Tibial nerve (tissue), 4 donors: ENCODE measurements at regions not wholly inside any gene's neighbourhood (a gene's known extent, or its start where the extent isn't known, plus 50 kb on each side); places are given as distances from the start of the nearest gene placed in this dataset.

Experiments
- CTCF ChIP-seq, 5 experiments: fragments of 200-600 bp in 3 of 5; fragments of 450-650 bp in 2 of 5; sonication (generic) in 3 of 5; IDR thresholded peaks; one replicate each; pipeline ENCODE4 v1.5.1; 2016 to 2019; ENCODE audit warnings: antibody characterized with exemption in 5 of 5, mild to moderate bottlenecking in 3 of 5, moderate library complexity in 2 of 5
- EP300 ChIP-seq, 2 donors: sonication (generic); formaldehyde crosslinking; IDR thresholded peaks; one replicate each; pipeline ENCODE4 v1.6.1; 2017; ENCODE audit warnings: antibody characterized with exemption in 2 of 2, mild to moderate bottlenecking in 1 of 2
- POLR2A ChIP-seq, 2 donors: fragments of 450-650 bp; IDR thresholded peaks; one replicate each; pipeline ENCODE4 v1.6.1; 2017; ENCODE audit warnings: antibody characterized with exemption in 2 of 2, mild to moderate bottlenecking in 2 of 2, moderate library complexity in 2 of 2

GRCh38 chr6:169315830-169316614 lies 62.4 kb upstream of the THBS2 start:
- TF ChIP-seq CTCF (IDR thresholded peaks at IDR 0.05) (no peak), EP300 (IDR thresholded peaks at IDR 0.05) (no peak), POLR2A (IDR thresholded peaks at IDR 0.05) (no peak)
